ENCODE measurements at regions not wholly inside any gene's neighbourhood (a gene's known extent, or its start where the extent isn't known, plus 50 kb on each side); places are given as distances from the start of the nearest gene placed in this dataset.

GRCh38 chr2:14749884-14750283 is 117.4 kb downstream of the LRATD1 start:
- Histone ChIP-seq H3K36me3 (ENCODE audit: control insufficient read depth in 1 of 2, insufficient read depth in 2 of 2, low read length in 2 of 2) (no peaks in the 10 kb centered on the region), H3K27me3 (ENCODE audit: control insufficient read depth in 1 of 2, insufficient read depth in 2 of 2, low read length in 2 of 2) (no peaks in the 10 kb centered on the region), H3K27ac (ENCODE audit: low read depth, low read length) (no peak overlapping the region), H3K4me3 (ENCODE audit: low read depth in 1 of 2, low read length in 2 of 2) (no peak overlapping the region), H3K9me3 (ENCODE audit: control insufficient read depth in 1 of 2, low read length in 2 of 2) (peaks cover 9 to 13% of the 10 kb centered on the region in 2 donors), H3K9ac (ENCODE audit: low read depth in 1 of 2, low read length in 2 of 2) (no peak overlapping the region), H3K4me1 (ENCODE audit: control insufficient read depth in 1 of 2, insufficient read depth in 2 of 2, low read length in 2 of 2) (no peaks in the 10 kb centered on the region)

GRCh38 chr2:14750433-14750832 is 117.9 kb downstream of the LRATD1 start:
- H3K4me1 ChIP-seq (ENCODE audit: control insufficient read depth in 1 of 2, insufficient read depth in 2 of 2, low read length in 2 of 2), result no peaks in the 10 kb centered on the region
- peaks cover 9 to 13% of the 10 kb centered on the region in 2 donors for H3K9me3 ChIP-seq (ENCODE audit: control insufficient read depth in 1 of 2, low read length in 2 of 2)
- H3K27me3 ChIP-seq (ENCODE audit: control insufficient read depth in 1 of 2, insufficient read depth in 2 of 2, low read length in 2 of 2), result no peaks in the 10 kb centered on the region
- no peak overlapping the region for H3K27ac ChIP-seq (ENCODE audit: low read depth, low read length)
- H3K36me3 ChIP-seq (ENCODE audit: control insufficient read depth in 1 of 2, insufficient read depth in 2 of 2, low read length in 2 of 2), result no peaks in the 10 kb centered on the region
- no peak overlapping the region for H3K9ac ChIP-seq (ENCODE audit: low read depth in 1 of 2, low read length in 2 of 2)
- H3K4me3 ChIP-seq (ENCODE audit: low read depth in 1 of 2, low read length in 2 of 2), result no peak overlapping the region

GRCh38 chr2:14751581-14751980 is 119.1 kb downstream of the LRATD1 start:
- Histone ChIP-seq H3K9me3 (ENCODE audit: control insufficient read depth in 1 of 2, low read length in 2 of 2) (peaks cover 8 to 9% of the 10 kb centered on the region in 2 donors), H3K27me3 (ENCODE audit: control insufficient read depth in 1 of 2, insufficient read depth in 2 of 2, low read length in 2 of 2) (no peaks in the 10 kb centered on the region), H3K9ac (ENCODE audit: low read depth in 1 of 2, low read length in 2 of 2) (no peak overlapping the region), H3K4me3 (ENCODE audit: low read depth in 1 of 2, low read length in 2 of 2) (no peak overlapping the region), H3K4me1 (ENCODE audit: control insufficient read depth in 1 of 2, insufficient read depth in 2 of 2, low read length in 2 of 2) (no peaks in the 10 kb centered on the region), H3K36me3 (ENCODE audit: control insufficient read depth in 1 of 2, insufficient read depth in 2 of 2, low read length in 2 of 2) (no peaks in the 10 kb centered on the region), H3K27ac (ENCODE audit: low read depth, low read length) (no peak overlapping the region)

GRCh38 chr2:14752295-14752694 is 119.8 kb downstream of the LRATD1 start:
- no peaks in the 10 kb centered on the region for H3K27me3 ChIP-seq (ENCODE audit: control insufficient read depth in 1 of 2, insufficient read depth in 2 of 2, low read length in 2 of 2)
- H3K4me1 ChIP-seq (ENCODE audit: control insufficient read depth in 1 of 2, insufficient read depth in 2 of 2, low read length in 2 of 2), result no peaks in the 10 kb centered on the region
- no peak overlapping the region for H3K9ac ChIP-seq (ENCODE audit: low read depth in 1 of 2, low read length in 2 of 2)
- no peaks in the 10 kb centered on the region for H3K36me3 ChIP-seq (ENCODE audit: control insufficient read depth in 1 of 2, insufficient read depth in 2 of 2, low read length in 2 of 2)
- no peak overlapping the region for H3K27ac ChIP-seq (ENCODE audit: low read depth, low read length)
- H3K4me3 ChIP-seq (ENCODE audit: low read depth in 1 of 2, low read length in 2 of 2), result no peak overlapping the region
- peaks cover 1 to 2% of the 10 kb centered on the region in 2 donors for H3K9me3 ChIP-seq (ENCODE audit: control insufficient read depth in 1 of 2, low read length in 2 of 2)

- Histone ChIP-seq H3K4me3 (ENCODE audit: low read depth in 1 of 2, low read length in 2 of 2) (no peak overlapping the region), H3K9ac (ENCODE audit: low read depth in 1 of 2, low read length in 2 of 2) (no peak overlapping the region), H3K36me3 (ENCODE audit: control insufficient read depth in 1 of 2, insufficient read depth in 2 of 2, low read length in 2 of 2) (no peaks in the 10 kb centered on the region), H3K27me3 (ENCODE audit: control insufficient read depth in 1 of 2, insufficient read depth in 2 of 2, low read length in 2 of 2) (no peaks in the 10 kb centered on the region), H3K4me1 (ENCODE audit: control insufficient read depth in 1 of 2, insufficient read depth in 2 of 2, low read length in 2 of 2) (no peaks in the 10 kb centered on the region), H3K9me3 (ENCODE audit: control insufficient read depth in 1 of 2, low read length in 2 of 2) (no peaks in the 10 kb centered on the region), H3K27ac (ENCODE audit: low read depth, low read length) (no peak overlapping the region)
Measured at GRCh38 chr2:14756122-14756541, 123.6 kb downstream of the LRATD1 start.

- Histone ChIP-seq H3K9ac (ENCODE audit: low read depth in 1 of 2, low read length in 2 of 2) (no peak overlapping the region), H3K4me1 (ENCODE audit: control insufficient read depth in 1 of 2, insufficient read depth in 2 of 2, low read length in 2 of 2) (no peaks in the 10 kb centered on the region), H3K9me3 (ENCODE audit: control insufficient read depth in 1 of 2, low read length in 2 of 2) (no peaks in the 10 kb centered on the region), H3K27me3 (ENCODE audit: control insufficient read depth in 1 of 2, insufficient read depth in 2 of 2, low read length in 2 of 2) (no peaks in the 10 kb centered on the region), H3K27ac (ENCODE audit: low read depth, low read length) (no peak overlapping the region), H3K4me3 (ENCODE audit: low read depth in 1 of 2, low read length in 2 of 2) (no peak overlapping the region), H3K36me3 (ENCODE audit: control insufficient read depth in 1 of 2, insufficient read depth in 2 of 2, low read length in 2 of 2) (no peaks in the 10 kb centered on the region)
Measured at GRCh38 chr2:14756981-14757657, 124.6 kb downstream of the LRATD1 start.

- no peak overlapping the region for H3K27ac ChIP-seq (ENCODE audit: low read depth, low read length)
- H3K4me3 ChIP-seq (ENCODE audit: low read depth in 1 of 2, low read length in 2 of 2), result no peak overlapping the region
- H3K36me3 ChIP-seq (ENCODE audit: control insufficient read depth in 1 of 2, insufficient read depth in 2 of 2, low read length in 2 of 2), result no peaks in the 10 kb centered on the region
- no peaks in the 10 kb centered on the region for H3K9me3 ChIP-seq (ENCODE audit: control insufficient read depth in 1 of 2, low read length in 2 of 2)
- no peaks in the 10 kb centered on the region for H3K27me3 ChIP-seq (ENCODE audit: control insufficient read depth in 1 of 2, insufficient read depth in 2 of 2, low read length in 2 of 2)
- no peak overlapping the region for H3K9ac ChIP-seq (ENCODE audit: low read depth in 1 of 2, low read length in 2 of 2)
- H3K4me1 ChIP-seq (ENCODE audit: control insufficient read depth in 1 of 2, insufficient read depth in 2 of 2, low read length in 2 of 2), result no peaks in the 10 kb centered on the region
Measured at GRCh38 chr2:14759082-14759481, 126.6 kb downstream of the LRATD1 start.

- Histone ChIP-seq H3K9me3 (ENCODE audit: control insufficient read depth in 1 of 2, low read length in 2 of 2) (no peaks in the 10 kb centered on the region), H3K4me1 (ENCODE audit: control insufficient read depth in 1 of 2, insufficient read depth in 2 of 2, low read length in 2 of 2) (no peaks in the 10 kb centered on the region), H3K27me3 (ENCODE audit: control insufficient read depth in 1 of 2, insufficient read depth in 2 of 2, low read length in 2 of 2) (no peaks in the 10 kb centered on the region), H3K9ac (ENCODE audit: low read depth in 1 of 2, low read length in 2 of 2) (no peak overlapping the region), H3K4me3 (ENCODE audit: low read depth in 1 of 2, low read length in 2 of 2) (no peak overlapping the region), H3K36me3 (ENCODE audit: control insufficient read depth in 1 of 2, insufficient read depth in 2 of 2, low read length in 2 of 2) (no peaks in the 10 kb centered on the region), H3K27ac (ENCODE audit: low read depth, low read length) (no peak overlapping the region)
Measured at GRCh38 chr2:14760169-14760568, 127.7 kb downstream of the LRATD1 start.

- Histone ChIP-seq H3K9ac (ENCODE audit: low read depth in 1 of 2, low read length in 2 of 2) (no peak overlapping the region), H3K9me3 (ENCODE audit: control insufficient read depth in 1 of 2, low read length in 2 of 2) (no peaks in the 10 kb centered on the region), H3K27ac (ENCODE audit: low read depth, low read length) (no peak overlapping the region), H3K4me3 (ENCODE audit: low read depth in 1 of 2, low read length in 2 of 2) (no peak overlapping the region), H3K4me1 (ENCODE audit: control insufficient read depth in 1 of 2, insufficient read depth in 2 of 2, low read length in 2 of 2) (no peaks in the 10 kb centered on the region), H3K36me3 (ENCODE audit: control insufficient read depth in 1 of 2, insufficient read depth in 2 of 2, low read length in 2 of 2) (no peaks in the 10 kb centered on the region), H3K27me3 (ENCODE audit: control insufficient read depth in 1 of 2, insufficient read depth in 2 of 2, low read length in 2 of 2) (no peaks in the 10 kb centered on the region)
Measured at GRCh38 chr2:14761118-14761517, 128.6 kb downstream of the LRATD1 start.

- H3K9ac ChIP-seq (ENCODE audit: low read depth in 1 of 2, low read length in 2 of 2), result no peak overlapping the region
- no peak overlapping the region for H3K27ac ChIP-seq (ENCODE audit: low read depth, low read length)
- no peaks in the 10 kb centered on the region for H3K4me1 ChIP-seq (ENCODE audit: control insufficient read depth in 1 of 2, insufficient read depth in 2 of 2, low read length in 2 of 2)
Measured at GRCh38 chr2:14773696-14774095, 141.2 kb downstream of the LRATD1 start.

More at GRCh38 chr2:14773696-14774095, 141.2 kb downstream of the LRATD1 start:
- no peak overlapping the region for H3K4me3 ChIP-seq (ENCODE audit: low read depth in 1 of 2, low read length in 2 of 2)
- no peaks in the 10 kb centered on the region for H3K9me3 ChIP-seq (ENCODE audit: control insufficient read depth in 1 of 2, low read length in 2 of 2)
- H3K36me3 ChIP-seq (ENCODE audit: control insufficient read depth in 1 of 2, insufficient read depth in 2 of 2, low read length in 2 of 2), result no peaks in the 10 kb centered on the region
- no peaks in the 10 kb centered on the region for H3K27me3 ChIP-seq (ENCODE audit: control insufficient read depth in 1 of 2, insufficient read depth in 2 of 2, low read length in 2 of 2)
